ENCODE measurements at regions not wholly inside any gene's neighbourhood (a gene's known extent, or its start where the extent isn't known, plus 50 kb on each side); places are given as distances from the start of the nearest gene placed in this dataset.

- DNase-seq (ENCODE audit: extremely low spot score), result no peak
- Histone ChIP-seq H3K4me1 (peaks cover 24 to 58% (median 46%) of the 10 kb centered on the region in 4 donors), H3K27ac (replicated peaks in 1 of 4) (peak overlapping the region; percentile 76 to 82 (median 78)), H3K36me3 (no peaks in the 10 kb centered on the region), H3K27me3 (no peaks in the 10 kb centered on the region), H3K4me3 (no peak overlapping the region), H3K9me3 (no peaks in the 10 kb centered on the region)
- intact Hi-C loops (cut with DNase I), result no loop called here
- WGBS, result 25% methylated on average over 8 of the region's 8 CpGs
- no peak for TF ChIP-seq POLR2A (IDR thresholded peaks at IDR 0.05; ENCODE audit: low read depth)
- TF ChIP-seq POLR2AphosphoS5 (IDR thresholded peaks at IDR 0.05), result peak; percentile 16 to 19
Observed at GRCh38 chr3:177618873-177619733, 421.8 kb upstream of the TBL1XR1 start.

GRCh38 chr3:177620073-177620472 lies 422.8 kb upstream of the TBL1XR1 start:
- no peaks in the 10 kb centered on the region for H3K36me3 ChIP-seq
- TF ChIP-seq CTCF (IDR thresholded peaks at IDR 0.05), result no peak
- TF ChIP-seq EP300 (IDR thresholded peaks at IDR 0.05), result no peak
- no peak for TF ChIP-seq POLR2AphosphoS5 (IDR thresholded peaks at IDR 0.05)
- no peak for TF ChIP-seq POLR2A (IDR thresholded peaks at IDR 0.05; ENCODE audit: low read depth)
- WGBS, result 78% methylated on average over 9 of the region's 9 CpGs
- no peak for DNase-seq (ENCODE audit: extremely low spot score)
- no peaks in the 10 kb centered on the region for H3K9me3 ChIP-seq
- no peaks in the 10 kb centered on the region for H3K27me3 ChIP-seq
- intact Hi-C loops (cut with DNase I), result no loop called here
- H3K4me1 ChIP-seq, result peaks cover 24 to 53% (median 42%) of the 10 kb centered on the region in 4 donors
- no peak overlapping the region for H3K4me3 ChIP-seq
- peak overlapping the region; percentile 76 to 82 (median 78) for H3K27ac ChIP-seq (replicated peaks in 1 of 4)

GRCh38 chr3:177622520-177622919 lies 425.2 kb upstream of the TBL1XR1 start:
- DNase-seq (ENCODE audit: extremely low spot score), result no peak
- Histone ChIP-seq H3K27me3 (no peaks in the 10 kb centered on the region), H3K9me3 (no peaks in the 10 kb centered on the region), H3K27ac (replicated peaks in 1 of 4) (no peak overlapping the region), H3K4me3 (no peak overlapping the region), H3K4me1 (peaks cover 24 to 43% (median 35%) of the 10 kb centered on the region in 4 donors), H3K36me3 (no peaks in the 10 kb centered on the region)
- WGBS, result 81% methylated on average over 1 of the region's 1 CpG
- TF ChIP-seq POLR2A (IDR thresholded peaks at IDR 0.05; ENCODE audit: low read depth) (no peak), CTCF (IDR thresholded peaks at IDR 0.05) (no peak)
- intact Hi-C loops (cut with DNase I), result no loop called here

GRCh38 chr3:177622982-177623617 lies 425.8 kb upstream of the TBL1XR1 start:
- DNase-seq (ENCODE audit: extremely low spot score), result no peak
- Histone ChIP-seq H3K4me3 (no peak overlapping the region), H3K9me3 (no peaks in the 10 kb centered on the region), H3K36me3 (no peaks in the 10 kb centered on the region), H3K27ac (replicated peaks in 1 of 4) (peak overlapping the region in 1 of 4 donors; percentile 12), H3K4me1 (peaks cover 24 to 43% (median 33%) of the 10 kb centered on the region in 4 donors), H3K27me3 (no peaks in the 10 kb centered on the region)
- TF ChIP-seq EP300 (IDR thresholded peaks at IDR 0.05) (no peak), POLR2A (IDR thresholded peaks at IDR 0.05; ENCODE audit: low read depth) (no peak), CTCF (IDR thresholded peaks at IDR 0.05) (no peak), POLR2AphosphoS5 (IDR thresholded peaks at IDR 0.05) (no peak)
- intact Hi-C loops (cut with DNase I), result no loop called here
- 94% methylated on average over 5 of the region's 5 CpGs for WGBS
